Peyer's patch (tissue), 4 donors: ENCODE measurements at regions not wholly inside any gene's neighbourhood (a gene's known extent, or its start where the extent isn't known, plus 50 kb on each side); places are given as distances from the start of the nearest gene placed in this dataset.

Source experiments
- POLR2A ChIP-seq, 2 donors: fragments of 450-650 bp; IDR thresholded peaks; one replicate each; pipeline ENCODE4 v1.5.1; 2017; ENCODE audit warnings: antibody characterized with exemption in 2 of 2, mild to moderate bottlenecking in 2 of 2, moderate library complexity in 2 of 2
- TF ChIP-seq, protein P1 (sequence below), 6 experiments: fragments of 450-650 bp in 4 of 6; fragments of 200-600 bp in 2 of 6; sonication (generic) in 1 of 6; IDR thresholded peaks; one replicate each; pipeline ENCODE4 v1.5.1; 2017 to 2019; ENCODE audit warnings: antibody characterized with exemption in 6 of 6, mild to moderate bottlenecking in 3 of 6, moderate library complexity in 1 of 6

DNA sequence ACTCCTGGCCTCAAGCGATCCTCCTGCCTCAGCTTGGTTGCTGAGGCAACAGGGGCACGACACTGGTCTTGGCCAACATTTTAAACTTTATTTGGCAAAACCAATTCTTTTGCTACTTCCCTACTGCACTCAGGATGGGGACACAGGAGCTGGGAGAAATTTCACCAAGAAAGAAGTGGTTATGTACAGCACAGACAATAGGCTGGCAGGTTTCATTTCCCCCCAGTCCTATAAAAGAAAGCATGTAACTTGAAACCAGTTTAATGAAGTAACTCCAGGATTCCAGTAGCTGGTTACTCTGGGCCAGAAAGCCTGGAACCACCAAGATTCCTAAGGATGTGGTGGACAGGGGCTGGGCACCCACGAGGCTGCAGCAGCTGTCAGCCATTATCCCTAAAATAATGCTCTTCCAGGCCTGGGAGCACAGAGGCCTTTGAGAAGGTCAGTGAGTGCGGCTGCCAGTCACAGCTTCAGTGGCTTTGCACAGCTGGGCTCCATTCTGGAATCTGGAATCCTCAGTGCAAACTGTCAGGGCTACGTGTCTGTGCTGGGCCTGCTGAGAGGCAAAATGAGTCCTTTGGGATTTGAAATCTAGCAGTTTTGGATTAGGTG is 142.3 kb upstream of the ITGA6 start:
- TF ChIP-seq, protein P1, sequence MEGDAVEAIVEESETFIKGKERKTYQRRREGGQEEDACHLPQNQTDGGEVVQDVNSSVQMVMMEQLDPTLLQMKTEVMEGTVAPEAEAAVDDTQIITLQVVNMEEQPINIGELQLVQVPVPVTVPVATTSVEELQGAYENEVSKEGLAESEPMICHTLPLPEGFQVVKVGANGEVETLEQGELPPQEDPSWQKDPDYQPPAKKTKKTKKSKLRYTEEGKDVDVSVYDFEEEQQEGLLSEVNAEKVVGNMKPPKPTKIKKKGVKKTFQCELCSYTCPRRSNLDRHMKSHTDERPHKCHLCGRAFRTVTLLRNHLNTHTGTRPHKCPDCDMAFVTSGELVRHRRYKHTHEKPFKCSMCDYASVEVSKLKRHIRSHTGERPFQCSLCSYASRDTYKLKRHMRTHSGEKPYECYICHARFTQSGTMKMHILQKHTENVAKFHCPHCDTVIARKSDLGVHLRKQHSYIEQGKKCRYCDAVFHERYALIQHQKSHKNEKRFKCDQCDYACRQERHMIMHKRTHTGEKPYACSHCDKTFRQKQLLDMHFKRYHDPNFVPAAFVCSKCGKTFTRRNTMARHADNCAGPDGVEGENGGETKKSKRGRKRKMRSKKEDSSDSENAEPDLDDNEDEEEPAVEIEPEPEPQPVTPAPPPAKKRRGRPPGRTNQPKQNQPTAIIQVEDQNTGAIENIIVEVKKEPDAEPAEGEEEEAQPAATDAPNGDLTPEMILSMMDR (IDR thresholded peaks at IDR 0.05): no peak
- no peak for TF ChIP-seq POLR2A (IDR thresholded peaks at IDR 0.05)
